Esophagus muscularis mucosa (tissue), 3 donors: ENCODE measurements at regions not wholly inside any gene's neighbourhood (a gene's known extent, or its start where the extent isn't known, plus 50 kb on each side); places are given as distances from the start of the nearest gene placed in this dataset.

Experiments used
- EP300 ChIP-seq: sonication (generic); formaldehyde crosslinking; IDR thresholded peaks from one replicate; pipeline ENCODE4 v1.6.1; 2017; ENCODE audit warnings: antibody characterized with exemption
- TF ChIP-seq, protein P1 (sequence below), 3 experiments: fragments of 200-600 bp in 2 of 3; fragments of 450-650 bp in 1 of 3; sonication (generic) in 2 of 3; IDR thresholded peaks; one replicate each; pipeline ENCODE4 v1.5.1; 2017 to 2019; ENCODE audit warnings: antibody characterized with exemption in 3 of 3, mild to moderate bottlenecking in 2 of 3, moderate library complexity in 1 of 3

DNA sequence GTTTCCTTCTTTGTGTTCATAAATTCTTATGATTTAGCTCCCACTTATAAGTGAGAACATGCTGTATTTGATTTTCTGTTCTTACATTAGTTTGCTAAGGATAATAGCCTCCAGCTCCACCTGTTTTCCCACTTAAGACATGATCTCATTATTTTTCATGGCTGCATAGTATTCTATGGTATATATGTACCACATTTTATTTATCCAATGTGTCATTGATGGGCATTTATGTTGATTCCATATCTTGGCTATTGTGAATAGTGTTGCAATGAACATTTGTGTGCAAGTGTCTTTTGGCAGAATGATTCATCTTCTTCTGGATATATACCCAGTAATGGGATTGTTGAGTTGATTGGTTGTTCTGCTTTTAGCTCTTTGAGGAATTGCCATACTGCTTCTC is 1234.8 kb downstream of the ADGRL3 start:
- TF ChIP-seq, protein P1, sequence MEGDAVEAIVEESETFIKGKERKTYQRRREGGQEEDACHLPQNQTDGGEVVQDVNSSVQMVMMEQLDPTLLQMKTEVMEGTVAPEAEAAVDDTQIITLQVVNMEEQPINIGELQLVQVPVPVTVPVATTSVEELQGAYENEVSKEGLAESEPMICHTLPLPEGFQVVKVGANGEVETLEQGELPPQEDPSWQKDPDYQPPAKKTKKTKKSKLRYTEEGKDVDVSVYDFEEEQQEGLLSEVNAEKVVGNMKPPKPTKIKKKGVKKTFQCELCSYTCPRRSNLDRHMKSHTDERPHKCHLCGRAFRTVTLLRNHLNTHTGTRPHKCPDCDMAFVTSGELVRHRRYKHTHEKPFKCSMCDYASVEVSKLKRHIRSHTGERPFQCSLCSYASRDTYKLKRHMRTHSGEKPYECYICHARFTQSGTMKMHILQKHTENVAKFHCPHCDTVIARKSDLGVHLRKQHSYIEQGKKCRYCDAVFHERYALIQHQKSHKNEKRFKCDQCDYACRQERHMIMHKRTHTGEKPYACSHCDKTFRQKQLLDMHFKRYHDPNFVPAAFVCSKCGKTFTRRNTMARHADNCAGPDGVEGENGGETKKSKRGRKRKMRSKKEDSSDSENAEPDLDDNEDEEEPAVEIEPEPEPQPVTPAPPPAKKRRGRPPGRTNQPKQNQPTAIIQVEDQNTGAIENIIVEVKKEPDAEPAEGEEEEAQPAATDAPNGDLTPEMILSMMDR (IDR thresholded peaks at IDR 0.05) = no peak
- TF ChIP-seq EP300 = no peak
